Naive B cell (primary cell): ENCODE measurements at regions not wholly inside any gene's neighbourhood (a gene's known extent, or its start where the extent isn't known, plus 50 kb on each side); places are given as distances from the start of the nearest gene placed in this dataset.

Experiments
- ATAC-seq, 2 donors: fragments of 150-1000 bp; cut with Tn5 transposase; 2 replicates each; pipeline ENCODE4 v1.10.0; 2021; ENCODE audit warnings: low read depth in 2 of 2, mild to moderate bottlenecking in 2 of 2, moderate library complexity in 2 of 2
- DNase-seq: peaks from one replicate; pipeline ENCODE4 v3.0.0; 2022
- H3K27ac Mint-ChIP-seq, 6 donors: one replicate each; pipeline ENCODE4 v1.8.0; 2020 to 2022; ENCODE audit warnings: mild to moderate bottlenecking in 6 of 6, mixed read lengths in 6 of 6, moderate library complexity in 5 of 6, inconsistent platforms in 2 of 6
- H3K27me3 Mint-ChIP-seq, 3 donors: one replicate each; pipeline ENCODE4 v1.8.0; 2021 to 2022; ENCODE audit warnings: mixed read lengths in 3 of 3, mild to moderate bottlenecking in 1 of 3
- H3K36me3 Mint-ChIP-seq, 2 donors: one replicate each; pipeline ENCODE4 v1.8.0; 2020 to 2022; ENCODE audit warnings: mixed read lengths in 2 of 2, inconsistent platforms in 1 of 2, mild to moderate bottlenecking in 1 of 2
- H3K4me1 Mint-ChIP-seq, 3 donors: one replicate each; pipeline ENCODE4 v1.8.0; 2020 to 2022; ENCODE audit warnings: mixed read lengths in 3 of 3, inconsistent platforms in 1 of 3, mild to moderate bottlenecking in 1 of 3, moderate library complexity in 1 of 3
- H3K4me3 Mint-ChIP-seq, 8 donors: one replicate each; pipeline ENCODE4 v1.8.0; 2020 to 2022; ENCODE audit warnings: mild to moderate bottlenecking in 8 of 8, mixed read lengths in 8 of 8, moderate library complexity in 8 of 8, inconsistent platforms in 2 of 8
- H3K9me3 Mint-ChIP-seq, 7 donors: one replicate each; pipeline ENCODE4 v1.8.0; 2020 to 2022; ENCODE audit warnings: mixed read lengths in 7 of 7, mild to moderate bottlenecking in 5 of 7, inconsistent platforms in 2 of 7, moderate library complexity in 1 of 7

GRCh38 chr17:31593806-31594205 is 202.3 kb downstream of the RAB11FIP4 start:
- no peak for DNase-seq
- no peak overlapping the region for H3K4me3 Mint-ChIP-seq
- no peaks in the 10 kb centered on the region for H3K36me3 Mint-ChIP-seq
- H3K27me3 Mint-ChIP-seq: no peaks in the 10 kb centered on the region
- H3K9me3 Mint-ChIP-seq: no peaks in the 10 kb centered on the region
- ATAC-seq: no peak
- peak overlapping the region in 1 of 6 donors; percentile 89 for H3K27ac Mint-ChIP-seq
- H3K4me1 Mint-ChIP-seq: peaks cover 24 to 33% (median 26%) of the 10 kb centered on the region in 3 donors

DNA sequence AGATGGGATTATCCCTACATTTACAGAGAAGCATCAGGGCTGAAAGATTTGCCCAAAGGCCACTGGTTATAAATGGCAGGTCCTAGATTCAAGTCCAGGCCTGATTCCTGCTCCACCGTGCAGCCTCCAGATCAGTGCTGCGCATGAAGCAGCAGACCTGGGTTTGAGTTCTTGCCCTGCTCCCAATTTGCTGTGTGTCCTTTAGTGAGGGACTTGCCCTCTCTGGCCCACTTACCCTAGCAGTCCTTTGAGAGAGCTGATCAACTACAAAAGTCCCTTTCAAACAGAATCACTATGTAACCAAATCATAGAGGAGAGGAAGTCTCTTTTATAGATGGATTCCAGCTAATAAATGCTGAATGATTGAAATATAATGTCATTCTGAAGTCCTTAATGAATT is 200.4 kb downstream of the RAB11FIP4 start:
- ATAC-seq (no peak), DNase-seq (no peak)
- Mint-ChIP-seq H3K9me3 (no peaks in the 10 kb centered on the region), H3K27me3 (no peaks in the 10 kb centered on the region), H3K4me1 (peaks cover 16 to 22% (median 20%) of the 10 kb centered on the region in 3 donors), H3K27ac (no peak overlapping the region), H3K36me3 (no peaks in the 10 kb centered on the region), H3K4me3 (no peak overlapping the region)

GRCh38 chr17:31588512-31588911 is 197.0 kb downstream of the RAB11FIP4 start:
- Mint-ChIP-seq H3K4me1 (peaks cover 0 to 5% (median 0%) of the 10 kb centered on the region in 3 donors), H3K4me3 (peak overlapping the region in 1 of 8 donors; percentile 49), H3K27me3 (no peaks in the 10 kb centered on the region), H3K36me3 (no peaks in the 10 kb centered on the region), H3K27ac (no peak overlapping the region), H3K9me3 (no peaks in the 10 kb centered on the region)
- DNase-seq: no peak
- no peak for ATAC-seq

- ATAC-seq (no peak), DNase-seq (no peak)
- Mint-ChIP-seq H3K27me3 (no peaks in the 10 kb centered on the region), H3K27ac (peak overlapping the region in 1 of 6 donors; percentile 33), H3K4me1 (peaks cover 0 to 7% (median 0%) of the 10 kb centered on the region in 3 donors), H3K36me3 (no peaks in the 10 kb centered on the region), H3K4me3 (no peak overlapping the region), H3K9me3 (no peaks in the 10 kb centered on the region)
These were observed 196.6 kb downstream of the RAB11FIP4 start for GRCh38 chr17:31588034-31588433.
